Neural progenitor cell (in vitro differentiated cells): ENCODE measurements at regions not wholly inside any gene's neighbourhood (a gene's known extent, or its start where the extent isn't known, plus 50 kb on each side); places are given as distances from the start of the nearest gene placed in this dataset.
"Not testable (repeated sequence)": the region's sequence is repeated elsewhere in the genome, so short reads cannot be mapped to it uniquely, and the experiment has no call there.

Experiments used
- EZH2 ChIP-seq: fragments of 200-600 bp; sonication (generic); IDR thresholded peaks from 2 replicates; pipeline ENCODE4 v1.6.1; 2017; ENCODE audit warnings: antibody characterized with exemption, mild to moderate bottlenecking, moderate library complexity
- EZH2phosphoT487 ChIP-seq: fragments of 200-600 bp; sonication (generic); IDR thresholded peaks from 2 replicates; pipeline ENCODE4 v1.6.1; 2017; ENCODE audit warnings: antibody characterized with exemption
- TF ChIP-seq, protein P1 (sequence below): fragments of 200-600 bp; sonication (generic); IDR thresholded peaks from 2 replicates; pipeline ENCODE4 v1.5.1; 2017; ENCODE audit warnings: antibody characterized with exemption, mild to moderate bottlenecking

DNA sequence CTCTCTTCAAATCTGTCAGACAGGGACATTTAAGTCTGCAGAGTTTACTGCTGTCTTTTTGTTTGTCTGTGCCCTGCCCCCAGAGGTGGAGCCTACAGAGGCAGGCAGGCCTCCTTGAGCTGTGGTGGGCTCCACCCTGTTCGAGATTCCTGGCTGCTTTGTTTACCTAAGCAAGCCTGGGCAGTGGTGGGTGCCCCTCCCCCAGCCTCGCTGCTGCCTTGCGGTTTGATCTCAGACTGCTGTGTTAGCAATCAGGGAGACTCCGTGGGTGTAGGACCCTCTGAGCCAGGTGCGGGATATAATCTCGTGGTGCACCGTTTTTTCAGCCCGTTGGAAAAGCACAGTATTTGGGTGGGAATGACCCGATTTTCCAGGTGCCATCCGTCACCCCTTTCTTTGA is 233.6 kb downstream of the TRIM51G start:
- TF ChIP-seq, protein P1, sequence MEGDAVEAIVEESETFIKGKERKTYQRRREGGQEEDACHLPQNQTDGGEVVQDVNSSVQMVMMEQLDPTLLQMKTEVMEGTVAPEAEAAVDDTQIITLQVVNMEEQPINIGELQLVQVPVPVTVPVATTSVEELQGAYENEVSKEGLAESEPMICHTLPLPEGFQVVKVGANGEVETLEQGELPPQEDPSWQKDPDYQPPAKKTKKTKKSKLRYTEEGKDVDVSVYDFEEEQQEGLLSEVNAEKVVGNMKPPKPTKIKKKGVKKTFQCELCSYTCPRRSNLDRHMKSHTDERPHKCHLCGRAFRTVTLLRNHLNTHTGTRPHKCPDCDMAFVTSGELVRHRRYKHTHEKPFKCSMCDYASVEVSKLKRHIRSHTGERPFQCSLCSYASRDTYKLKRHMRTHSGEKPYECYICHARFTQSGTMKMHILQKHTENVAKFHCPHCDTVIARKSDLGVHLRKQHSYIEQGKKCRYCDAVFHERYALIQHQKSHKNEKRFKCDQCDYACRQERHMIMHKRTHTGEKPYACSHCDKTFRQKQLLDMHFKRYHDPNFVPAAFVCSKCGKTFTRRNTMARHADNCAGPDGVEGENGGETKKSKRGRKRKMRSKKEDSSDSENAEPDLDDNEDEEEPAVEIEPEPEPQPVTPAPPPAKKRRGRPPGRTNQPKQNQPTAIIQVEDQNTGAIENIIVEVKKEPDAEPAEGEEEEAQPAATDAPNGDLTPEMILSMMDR, result not testable (repeated sequence)
- not testable (repeated sequence) for TF ChIP-seq EZH2phosphoT487, EZH2
